HepG2 (cell line): ENCODE measurements at regions not wholly inside any gene's neighbourhood (a gene's known extent, or its start where the extent isn't known, plus 50 kb on each side); places are given as distances from the start of the nearest gene placed in this dataset.

ENCODE experiments used
- HNF4G ChIP-seq, 2 experiments: sonication (generic) in 1 of 2; formaldehyde crosslinking in 1 of 2; IDR thresholded peaks; 2 replicates each; pipeline versions ENCODE4 v1.4.0 to v1.6.1; 2011 to 2020; ENCODE audit warnings: borderline replicate concordance in 2 of 2, low read depth in 2 of 2, mild to moderate bottlenecking in 2 of 2, low read length in 1 of 2, missing genetic modification reagents in 1 of 2, moderate library complexity in 1 of 2
- ZNF703 ChIP-seq: sonication (generic); formaldehyde crosslinking; IDR thresholded peaks from 2 replicates; pipeline ENCODE4 v1.5.1; 2020; ENCODE audit warnings: missing genetic modification reagents, mild to moderate bottlenecking, moderate library complexity, borderline replicate concordance
- TF ChIP-seq, protein P1 (sequence below): sonication (generic); formaldehyde crosslinking; IDR thresholded peaks from 2 replicates; pipeline ENCODE4 v1.5.0; 2020; ENCODE audit warnings: mild to moderate bottlenecking, missing genetic modification reagents, borderline replicate concordance
- TF ChIP-seq, protein P2 (sequence below): IDR thresholded peaks from 2 replicates; pipeline ENCODE4 v1.6.1; 2018; ENCODE audit warnings: missing genetic modification reagents, mild to moderate bottlenecking, missing compliant biosample characterization
- TF ChIP-seq, protein P3 (sequence below): sonication (generic); formaldehyde crosslinking; IDR thresholded peaks from 2 replicates; pipeline ENCODE4 v1.4.0; 2020; ENCODE audit warnings: mild to moderate bottlenecking, missing genetic modification reagents
- TF ChIP-seq, protein P4 (sequence below): sonication (generic); formaldehyde crosslinking; conservative IDR thresholded peaks from 2 replicates; pipeline ENCODE4 v1.5.0; 2020; ENCODE audit warnings: missing genetic modification reagents

DNA sequence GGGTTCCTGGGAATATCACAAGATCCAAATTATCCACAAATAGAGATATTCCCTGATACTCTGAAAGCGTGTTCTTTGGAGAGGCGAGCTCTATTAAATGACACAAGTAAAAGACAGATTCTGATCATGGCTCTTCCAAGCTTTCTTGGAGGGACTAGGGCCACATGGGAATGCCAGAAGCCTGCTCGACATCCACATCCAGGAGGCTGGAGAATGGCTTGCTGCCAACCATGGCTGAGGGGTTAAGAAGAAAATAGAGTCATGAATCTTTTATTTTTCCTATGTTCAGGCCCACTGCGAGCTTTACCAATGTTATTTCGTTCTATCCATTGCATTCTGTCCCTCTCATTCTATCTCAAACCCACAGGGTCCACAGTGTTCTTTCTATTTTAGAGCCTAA is 1018.0 kb upstream of the CELF2 start (continued):
- TF ChIP-seq, protein P1, sequence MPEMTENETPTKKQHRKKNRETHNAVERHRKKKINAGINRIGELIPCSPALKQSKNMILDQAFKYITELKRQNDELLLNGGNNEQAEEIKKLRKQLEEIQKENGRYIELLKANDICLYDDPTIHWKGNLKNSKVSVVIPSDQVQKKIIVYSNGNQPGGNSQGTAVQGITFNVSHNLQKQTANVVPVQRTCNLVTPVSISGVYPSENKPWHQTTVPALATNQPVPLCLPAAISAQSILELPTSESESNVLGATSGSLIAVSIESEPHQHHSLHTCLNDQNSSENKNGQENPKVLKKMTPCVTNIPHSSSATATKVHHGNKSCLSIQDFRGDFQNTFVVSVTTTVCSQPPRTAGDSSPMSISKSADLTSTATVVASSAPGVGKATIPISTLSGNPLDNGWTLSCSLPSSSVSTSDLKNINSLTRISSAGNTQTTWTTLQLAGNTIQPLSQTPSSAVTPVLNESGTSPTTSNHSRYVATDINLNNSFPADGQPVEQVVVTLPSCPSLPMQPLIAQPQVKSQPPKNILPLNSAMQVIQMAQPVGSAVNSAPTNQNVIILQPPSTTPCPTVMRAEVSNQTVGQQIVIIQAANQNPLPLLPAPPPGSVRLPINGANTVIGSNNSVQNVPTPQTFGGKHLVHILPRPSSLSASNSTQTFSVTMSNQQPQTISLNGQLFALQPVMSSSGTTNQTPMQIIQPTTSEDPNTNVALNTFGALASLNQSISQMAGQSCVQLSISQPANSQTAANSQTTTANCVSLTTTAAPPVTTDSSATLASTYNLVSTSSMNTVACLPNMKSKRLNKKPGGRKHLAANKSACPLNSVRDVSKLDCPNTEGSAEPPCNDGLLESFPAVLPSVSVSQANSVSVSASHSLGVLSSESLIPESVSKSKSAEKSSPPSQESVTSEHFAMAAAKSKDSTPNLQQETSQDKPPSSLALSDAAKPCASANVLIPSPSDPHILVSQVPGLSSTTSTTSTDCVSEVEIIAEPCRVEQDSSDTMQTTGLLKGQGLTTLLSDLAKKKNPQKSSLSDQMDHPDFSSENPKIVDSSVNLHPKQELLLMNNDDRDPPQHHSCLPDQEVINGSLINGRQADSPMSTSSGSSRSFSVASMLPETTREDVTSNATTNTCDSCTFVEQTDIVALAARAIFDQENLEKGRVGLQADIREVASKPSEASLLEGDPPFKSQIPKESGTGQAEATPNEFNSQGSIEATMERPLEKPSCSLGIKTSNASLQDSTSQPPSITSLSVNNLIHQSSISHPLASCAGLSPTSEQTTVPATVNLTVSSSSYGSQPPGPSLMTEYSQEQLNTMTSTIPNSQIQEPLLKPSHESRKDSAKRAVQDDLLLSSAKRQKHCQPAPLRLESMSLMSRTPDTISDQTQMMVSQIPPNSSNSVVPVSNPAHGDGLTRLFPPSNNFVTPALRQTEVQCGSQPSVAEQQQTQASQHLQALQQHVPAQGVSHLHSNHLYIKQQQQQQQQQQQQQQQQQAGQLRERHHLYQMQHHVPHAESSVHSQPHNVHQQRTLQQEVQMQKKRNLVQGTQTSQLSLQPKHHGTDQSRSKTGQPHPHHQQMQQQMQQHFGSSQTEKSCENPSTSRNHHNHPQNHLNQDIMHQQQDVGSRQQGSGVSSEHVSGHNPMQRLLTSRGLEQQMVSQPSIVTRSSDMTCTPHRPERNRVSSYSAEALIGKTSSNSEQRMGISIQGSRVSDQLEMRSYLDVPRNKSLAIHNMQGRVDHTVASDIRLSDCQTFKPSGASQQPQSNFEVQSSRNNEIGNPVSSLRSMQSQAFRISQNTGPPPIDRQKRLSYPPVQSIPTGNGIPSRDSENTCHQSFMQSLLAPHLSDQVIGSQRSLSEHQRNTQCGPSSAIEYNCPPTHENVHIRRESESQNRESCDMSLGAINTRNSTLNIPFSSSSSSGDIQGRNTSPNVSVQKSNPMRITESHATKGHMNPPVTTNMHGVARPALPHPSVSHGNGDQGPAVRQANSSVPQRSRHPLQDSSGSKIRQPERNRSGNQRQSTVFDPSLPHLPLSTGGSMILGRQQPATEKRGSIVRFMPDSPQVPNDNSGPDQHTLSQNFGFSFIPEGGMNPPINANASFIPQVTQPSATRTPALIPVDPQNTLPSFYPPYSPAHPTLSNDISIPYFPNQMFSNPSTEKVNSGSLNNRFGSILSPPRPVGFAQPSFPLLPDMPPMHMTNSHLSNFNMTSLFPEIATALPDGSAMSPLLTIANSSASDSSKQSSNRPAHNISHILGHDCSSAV (CRISPR knock-in tag), result no peak
- TF ChIP-seq, protein P2, sequence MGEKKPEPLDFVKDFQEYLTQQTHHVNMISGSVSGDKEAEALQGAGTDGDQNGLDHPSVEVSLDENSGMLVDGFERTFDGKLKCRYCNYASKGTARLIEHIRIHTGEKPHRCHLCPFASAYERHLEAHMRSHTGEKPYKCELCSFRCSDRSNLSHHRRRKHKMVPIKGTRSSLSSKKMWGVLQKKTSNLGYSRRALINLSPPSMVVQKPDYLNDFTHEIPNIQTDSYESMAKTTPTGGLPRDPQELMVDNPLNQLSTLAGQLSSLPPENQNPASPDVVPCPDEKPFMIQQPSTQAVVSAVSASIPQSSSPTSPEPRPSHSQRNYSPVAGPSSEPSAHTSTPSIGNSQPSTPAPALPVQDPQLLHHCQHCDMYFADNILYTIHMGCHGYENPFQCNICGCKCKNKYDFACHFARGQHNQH, result no peak
- TF ChIP-seq ZNF703 (no peak), HNF4G (IDR thresholded peaks at IDR 0.05; ENCODE audit: borderline replicate concordance, low read depth, low read length) (no peak), HNF4G (CRISPR knock-in tag; IDR thresholded peaks at IDR 0.05; ENCODE audit: borderline replicate concordance, low read depth) (no peak)
- TF ChIP-seq, protein P3, sequence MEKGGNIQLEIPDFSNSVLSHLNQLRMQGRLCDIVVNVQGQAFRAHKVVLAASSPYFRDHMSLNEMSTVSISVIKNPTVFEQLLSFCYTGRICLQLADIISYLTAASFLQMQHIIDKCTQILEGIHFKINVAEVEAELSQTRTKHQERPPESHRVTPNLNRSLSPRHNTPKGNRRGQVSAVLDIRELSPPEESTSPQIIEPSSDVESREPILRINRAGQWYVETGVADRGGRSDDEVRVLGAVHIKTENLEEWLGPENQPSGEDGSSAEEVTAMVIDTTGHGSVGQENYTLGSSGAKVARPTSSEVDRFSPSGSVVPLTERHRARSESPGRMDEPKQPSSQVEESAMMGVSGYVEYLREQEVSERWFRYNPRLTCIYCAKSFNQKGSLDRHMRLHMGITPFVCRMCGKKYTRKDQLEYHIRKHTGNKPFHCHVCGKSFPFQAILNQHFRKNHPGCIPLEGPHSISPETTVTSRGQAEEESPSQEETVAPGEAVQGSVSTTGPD, result no peak
- TF ChIP-seq, protein P4, sequence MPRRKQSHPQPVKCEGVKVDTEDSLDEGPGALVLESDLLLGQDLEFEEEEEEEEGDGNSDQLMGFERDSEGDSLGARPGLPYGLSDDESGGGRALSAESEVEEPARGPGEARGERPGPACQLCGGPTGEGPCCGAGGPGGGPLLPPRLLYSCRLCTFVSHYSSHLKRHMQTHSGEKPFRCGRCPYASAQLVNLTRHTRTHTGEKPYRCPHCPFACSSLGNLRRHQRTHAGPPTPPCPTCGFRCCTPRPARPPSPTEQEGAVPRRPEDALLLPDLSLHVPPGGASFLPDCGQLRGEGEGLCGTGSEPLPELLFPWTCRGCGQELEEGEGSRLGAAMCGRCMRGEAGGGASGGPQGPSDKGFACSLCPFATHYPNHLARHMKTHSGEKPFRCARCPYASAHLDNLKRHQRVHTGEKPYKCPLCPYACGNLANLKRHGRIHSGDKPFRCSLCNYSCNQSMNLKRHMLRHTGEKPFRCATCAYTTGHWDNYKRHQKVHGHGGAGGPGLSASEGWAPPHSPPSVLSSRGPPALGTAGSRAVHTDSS (CRISPR knock-in tag), result no peak
